Prostate gland (tissue), 2 donors: ENCODE measurements at regions not wholly inside any gene's neighbourhood (a gene's known extent, or its start where the extent isn't known, plus 50 kb on each side); places are given as distances from the start of the nearest gene placed in this dataset.

Experiments used
- DNase-seq: peaks from one replicate; pipeline ENCODE4 v3.0.0-alpha.2; 2019; ENCODE audit warnings: low spot score
- H3K27ac ChIP-seq, 2 donors: fragments of 200-600 bp; sonication (generic); 2 replicates each; pipeline ENCODE4 v1.5.1; 2017 to 2019
- H3K27me3 ChIP-seq: fragments of 200-600 bp; sonication (generic); replicated peaks from 2 replicates; pipeline ENCODE4 v1.5.1; 2019; ENCODE audit not compliant: insufficient read depth
- H3K36me3 ChIP-seq, 2 donors: fragments of 200-600 bp; sonication (generic); 1 replicate in 1 of 2; 2 replicates in 1 of 2; pipeline versions ENCODE4 v1.5.1 to v1.8.1; 2017 to 2019
- H3K4me1 ChIP-seq: fragments of 200-600 bp; sonication (generic); replicated peaks from 2 replicates; pipeline ENCODE4 v1.5.1; 2019
- H3K4me3 ChIP-seq, 2 donors: fragments of 200-600 bp; sonication (generic); 2 replicates each; pipeline ENCODE4 v1.5.1; 2017 to 2019
- H3K9me3 ChIP-seq: fragments of 200-600 bp; sonication (generic); 2 replicates; pipeline ENCODE4 v1.5.1; 2017
- CTCF ChIP-seq, 4 experiments: fragments of 200-600 bp in 2 of 4; fragments of 450-650 bp in 2 of 4; sonication (generic) in 2 of 4; IDR thresholded peaks; 1 replicate in 3 of 4; 2 replicates in 1 of 4; pipeline ENCODE4 v1.5.1; 2016 to 2019; ENCODE audit warnings: antibody characterized with exemption in 4 of 4, mild to moderate bottlenecking in 2 of 4, moderate library complexity in 2 of 4
- POLR2A ChIP-seq: fragments of 450-650 bp; IDR thresholded peaks from one replicate; pipeline ENCODE4 v1.6.1; 2016; ENCODE audit warnings: antibody characterized with exemption, mild to moderate bottlenecking
- POLR2AphosphoS5 ChIP-seq: sonication (generic); formaldehyde crosslinking; IDR thresholded peaks from one replicate; pipeline ENCODE4 v1.6.1; 2017; ENCODE audit warnings: antibody characterized with exemption
- WGBS: methylation state at CpG from one replicate; pipeline ENCODE4 v1.1.5; 2018; 5-methylcytosine and 5-hydroxymethylcytosine counted together
- intact Hi-C: fragments of 100-400 bp; cut with DNase I; formaldehyde crosslinking; loops from one replicate; pipeline ENCODE4 v1.14.2; 2022

- TF ChIP-seq CTCF (IDR thresholded peaks at IDR 0.05) (no peak), POLR2A (no peak), POLR2AphosphoS5 (no peak)
- Histone ChIP-seq H3K27me3 (no peaks in the 10 kb centered on the region), H3K36me3 (no peaks in the 10 kb centered on the region), H3K4me1 (no peaks in the 10 kb centered on the region), H3K4me3 (no peak overlapping the region), H3K9me3 (no peaks in the 10 kb centered on the region), H3K27ac (no peak overlapping the region)
- intact Hi-C loops = no loop called here
- WGBS = 83% methylated on average over 1 of the region's 1 CpG
- DNase-seq = no peak
Observed at GRCh38 chr1:209029737-209030136, 553.8 kb upstream of the CAMK1G start.

GRCh38 chr1:209030454-209031167 is 552.9 kb upstream of the CAMK1G start:
- DNase-seq = no peak
- H3K9me3 ChIP-seq = no peaks in the 10 kb centered on the region
- TF ChIP-seq CTCF (IDR thresholded peaks at IDR 0.05) (no peak), POLR2A (no peak), POLR2AphosphoS5 (no peak)
- WGBS = 63% methylated on average over 6 of the region's 6 CpGs
- no peaks in the 10 kb centered on the region for H3K27me3 ChIP-seq
- no peak overlapping the region for H3K27ac ChIP-seq
- intact Hi-C loops = no loop called here
- no peaks in the 10 kb centered on the region for H3K4me1 ChIP-seq
- no peak overlapping the region for H3K4me3 ChIP-seq
- H3K36me3 ChIP-seq = no peaks in the 10 kb centered on the region

- Histone ChIP-seq H3K36me3 (no peaks in the 10 kb centered on the region), H3K9me3 (no peaks in the 10 kb centered on the region), H3K27ac (no peak overlapping the region), H3K4me3 (no peak overlapping the region), H3K27me3 (no peaks in the 10 kb centered on the region), H3K4me1 (no peaks in the 10 kb centered on the region)
- intact Hi-C loops = no loop called here
- DNase-seq = no peak
- 91% methylated on average over 1 of the region's 1 CpG for WGBS
- TF ChIP-seq CTCF (IDR thresholded peaks at IDR 0.05) (no peak), POLR2AphosphoS5 (no peak), POLR2A (no peak)
Observed at GRCh38 chr1:209037064-209037463, 546.5 kb upstream of the CAMK1G start.

- intact Hi-C loops = no loop called here
- Histone ChIP-seq H3K27me3 (no peaks in the 10 kb centered on the region), H3K4me3 (no peak overlapping the region), H3K27ac (no peak overlapping the region), H3K4me1 (no peaks in the 10 kb centered on the region), H3K36me3 (no peaks in the 10 kb centered on the region), H3K9me3 (no peaks in the 10 kb centered on the region)
- no peak for DNase-seq
- 12% methylated on average over 2 of the region's 2 CpGs for WGBS
- TF ChIP-seq POLR2AphosphoS5 = no peak
- no peak for TF ChIP-seq POLR2A
- no peak for TF ChIP-seq CTCF (IDR thresholded peaks at IDR 0.05)
Observed at GRCh38 chr1:209038316-209038715, 545.2 kb upstream of the CAMK1G start.

GRCh38 chr1:209038735-209039134 is 544.8 kb upstream of the CAMK1G start:
- Histone ChIP-seq H3K4me1 (no peaks in the 10 kb centered on the region), H3K27me3 (no peaks in the 10 kb centered on the region), H3K4me3 (no peak overlapping the region), H3K9me3 (no peaks in the 10 kb centered on the region), H3K27ac (no peak overlapping the region), H3K36me3 (no peaks in the 10 kb centered on the region)
- intact Hi-C loops = no loop called here
- no peak for TF ChIP-seq CTCF (IDR thresholded peaks at IDR 0.05)
- no peak for TF ChIP-seq POLR2AphosphoS5
- TF ChIP-seq POLR2A = no peak
- WGBS = 54% methylated on average over 1 of the region's 1 CpG
- no peak for DNase-seq
